Endodermal cell (in vitro differentiated cells): ENCODE measurements at regions not wholly inside any gene's neighbourhood (a gene's known extent, or its start where the extent isn't known, plus 50 kb on each side); places are given as distances from the start of the nearest gene placed in this dataset.
A peak's percentile ranks its signal among the peaks of the same experiment; 100 is the strongest.

Experiments used
- DNase-seq: peaks from one replicate; pipeline ENCODE4 v3.0.0-alpha.2; 2017
- H3K27ac ChIP-seq: 2 replicates; pipeline ENCODE4 v1.5.1; 2013; ENCODE audit warnings: mild to moderate bottlenecking, low read depth, low read length, moderate library complexity
- H3K27me3 ChIP-seq: 2 replicates; pipeline ENCODE4 v1.6.1; 2013; ENCODE audit warnings: mild to moderate bottlenecking, low read length, moderate library complexity; ENCODE audit not compliant: insufficient read depth, control insufficient read depth, poor library complexity, severe bottlenecking
- H3K36me3 ChIP-seq: 2 replicates; pipeline ENCODE4 v1.7.0; 2013; ENCODE audit warnings: mild to moderate bottlenecking, low read length, moderate library complexity; ENCODE audit not compliant: control insufficient read depth, insufficient read depth
- H3K4me1 ChIP-seq: one replicate; pipeline ENCODE4 v1.7.0; 2013; ENCODE audit warnings: low read length; ENCODE audit not compliant: control insufficient read depth, insufficient read depth
- H3K4me3 ChIP-seq: 2 replicates; pipeline ENCODE4 v1.5.1; 2013; ENCODE audit warnings: mild to moderate bottlenecking, low read length, moderate library complexity
- H3K9ac ChIP-seq: 2 replicates; pipeline ENCODE4 v1.6.1; 2013; ENCODE audit warnings: mild to moderate bottlenecking, low read length, moderate library complexity; ENCODE audit not compliant: poor library complexity, severe bottlenecking; ENCODE audit errors: extremely low read depth
- H3K9me3 ChIP-seq: 2 replicates; pipeline ENCODE4 v1.6.1; 2013; ENCODE audit warnings: mild to moderate bottlenecking, low read length, moderate library complexity; ENCODE audit not compliant: control insufficient read depth
- H3K27ac Mint-ChIP-seq: 2 replicates; pipeline ENCODE4 v1.8.0; 2020; ENCODE audit warnings: mixed read lengths
- H3K27me3 Mint-ChIP-seq: 2 replicates; pipeline ENCODE4 v1.8.0; 2021; ENCODE audit warnings: mild to moderate bottlenecking, mixed read lengths; ENCODE audit not compliant: insufficient read depth
- H3K36me3 Mint-ChIP-seq: 2 replicates; pipeline ENCODE4 v1.8.0; 2020; ENCODE audit warnings: low read depth, mixed read lengths
- H3K4me1 Mint-ChIP-seq: 2 replicates; pipeline ENCODE4 v1.8.0; 2020; ENCODE audit warnings: mixed read lengths
- H3K4me3 Mint-ChIP-seq: 2 replicates; pipeline ENCODE4 v1.8.0; 2020; ENCODE audit warnings: mild to moderate bottlenecking, moderate library complexity, mixed read lengths
- H3K9me3 Mint-ChIP-seq: 2 replicates; pipeline ENCODE4 v1.8.0; 2020; ENCODE audit warnings: mild to moderate bottlenecking, mixed read lengths
- WGBS, 2 experiments: methylation state at CpG; one replicate each; pipeline versions ENCODE4 v1.1.5 to v1.1.7; 2013; ENCODE audit warnings: missing lambda C conversion rate in 2 of 2, mixed read lengths in 1 of 2; ENCODE audit not compliant: insufficient coverage in 1 of 2, insufficient read length in 1 of 2; 5-methylcytosine and 5-hydroxymethylcytosine counted together
- TF ChIP-seq, protein P1 (sequence below): fragments of 200-600 bp; sonication (generic); conservative IDR thresholded peaks from 2 replicates; pipeline ENCODE4 v1.5.0; 2021; ENCODE audit warnings: antibody characterized with exemption, mild to moderate bottlenecking

DNA sequence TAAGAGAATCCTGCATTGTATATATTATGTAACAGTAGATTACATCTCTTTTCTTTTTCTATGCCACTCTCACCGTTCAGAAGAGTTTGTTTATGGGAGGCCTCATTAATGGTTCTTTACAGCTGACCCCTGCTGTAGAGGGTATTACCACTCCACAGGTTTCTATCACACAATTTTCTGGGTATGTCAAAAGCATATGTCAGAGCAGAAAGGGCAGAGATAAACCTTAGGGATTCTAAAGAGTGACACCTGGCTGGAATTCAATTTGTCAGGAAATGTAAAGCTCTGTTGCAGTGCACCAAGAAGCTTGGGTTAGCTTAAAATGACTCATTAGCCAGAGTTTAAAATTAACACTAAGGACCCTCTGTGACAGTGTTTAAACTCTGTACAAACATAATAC, 658.7 kb downstream of the PCDH18 start:
- Mint-ChIP-seq H3K36me3 (no peaks in the 10 kb centered on the region), H3K27ac (no peak overlapping the region), H3K9me3 (peaks cover 6% of the 10 kb centered on the region), H3K27me3 (no peaks in the 10 kb centered on the region), H3K4me1 (peaks cover 21% of the 10 kb centered on the region), H3K4me3 (no peak overlapping the region)
- no peak overlapping the region for H3K27ac ChIP-seq
- peaks cover 9% of the 10 kb centered on the region for H3K4me1 ChIP-seq
- no peaks in the 10 kb centered on the region for H3K9me3 ChIP-seq
- H3K4me3 ChIP-seq: no peak overlapping the region
- H3K27me3 ChIP-seq: peaks cover 8% of the 10 kb centered on the region
- no peak for DNase-seq
- no peaks in the 10 kb centered on the region for H3K36me3 ChIP-seq
- 70% methylated on average over 1 of the region's 1 CpG; no CpG with 5 or more reads in 1 of the 2 experiments for WGBS, 2 experiments
- H3K9ac ChIP-seq: no peak overlapping the region
- TF ChIP-seq, protein P1, sequence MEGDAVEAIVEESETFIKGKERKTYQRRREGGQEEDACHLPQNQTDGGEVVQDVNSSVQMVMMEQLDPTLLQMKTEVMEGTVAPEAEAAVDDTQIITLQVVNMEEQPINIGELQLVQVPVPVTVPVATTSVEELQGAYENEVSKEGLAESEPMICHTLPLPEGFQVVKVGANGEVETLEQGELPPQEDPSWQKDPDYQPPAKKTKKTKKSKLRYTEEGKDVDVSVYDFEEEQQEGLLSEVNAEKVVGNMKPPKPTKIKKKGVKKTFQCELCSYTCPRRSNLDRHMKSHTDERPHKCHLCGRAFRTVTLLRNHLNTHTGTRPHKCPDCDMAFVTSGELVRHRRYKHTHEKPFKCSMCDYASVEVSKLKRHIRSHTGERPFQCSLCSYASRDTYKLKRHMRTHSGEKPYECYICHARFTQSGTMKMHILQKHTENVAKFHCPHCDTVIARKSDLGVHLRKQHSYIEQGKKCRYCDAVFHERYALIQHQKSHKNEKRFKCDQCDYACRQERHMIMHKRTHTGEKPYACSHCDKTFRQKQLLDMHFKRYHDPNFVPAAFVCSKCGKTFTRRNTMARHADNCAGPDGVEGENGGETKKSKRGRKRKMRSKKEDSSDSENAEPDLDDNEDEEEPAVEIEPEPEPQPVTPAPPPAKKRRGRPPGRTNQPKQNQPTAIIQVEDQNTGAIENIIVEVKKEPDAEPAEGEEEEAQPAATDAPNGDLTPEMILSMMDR: no peak

DNA sequence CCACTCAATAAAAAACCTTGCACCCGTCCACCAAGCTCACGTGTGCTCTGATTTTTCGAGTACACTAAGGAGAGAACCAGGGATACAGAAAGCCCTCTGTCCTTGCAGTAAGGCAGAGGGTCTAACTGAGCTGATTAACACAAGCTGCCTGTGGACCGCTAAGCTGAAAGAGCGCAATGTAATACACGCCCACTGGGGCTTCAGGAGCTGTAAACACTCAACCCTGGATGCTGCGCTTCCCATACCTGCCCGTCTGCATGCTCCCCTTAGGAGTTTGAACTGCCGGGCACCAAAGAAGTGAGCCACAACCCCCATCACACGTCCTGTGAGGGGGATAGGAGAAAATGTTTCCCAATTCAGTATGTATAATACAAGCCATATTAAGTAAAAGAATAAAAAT, 664.8 kb downstream of the PCDH18 start:
- peaks cover 26% of the 10 kb centered on the region for H3K4me1 Mint-ChIP-seq
- Histone ChIP-seq H3K4me3 (no peak overlapping the region), H3K27me3 (no peaks in the 10 kb centered on the region), H3K27ac (no peak overlapping the region), H3K36me3 (no peaks in the 10 kb centered on the region), H3K9me3 (no peaks in the 10 kb centered on the region), H3K9ac (no peak overlapping the region), H3K4me1 (no peaks in the 10 kb centered on the region)
- peak; percentile 48 for DNase-seq
- no peak overlapping the region for H3K4me3 Mint-ChIP-seq
- H3K36me3 Mint-ChIP-seq: no peaks in the 10 kb centered on the region
- no peak overlapping the region for H3K27ac Mint-ChIP-seq
- TF ChIP-seq, protein P1: peak; percentile 23
- WGBS, 2 experiments: 90 to 93% methylated on average over 3 to 9 of the region's 10 CpGs
- peaks cover 5% of the 10 kb centered on the region for H3K9me3 Mint-ChIP-seq
- H3K27me3 Mint-ChIP-seq: no peaks in the 10 kb centered on the region

DNA sequence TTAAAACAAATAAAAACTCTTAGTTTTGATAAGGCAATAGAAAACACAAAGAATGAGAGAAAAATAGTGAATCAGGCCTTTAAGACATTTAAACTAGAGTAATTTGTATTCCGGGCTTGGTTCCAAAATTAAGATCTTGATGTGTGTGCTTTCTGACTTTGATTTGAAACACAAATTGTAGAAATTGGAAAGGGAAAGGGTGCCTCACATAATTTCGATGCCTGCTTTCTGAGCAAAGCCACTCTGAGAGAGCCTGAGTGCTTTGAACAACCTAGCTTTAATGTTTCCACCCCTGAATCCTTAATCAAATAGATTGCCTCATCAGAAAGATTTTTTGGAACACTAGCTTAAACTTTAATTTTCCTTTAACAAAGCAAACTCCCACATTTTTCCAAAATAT, 666.8 kb downstream of the PCDH18 start:
- H3K9ac ChIP-seq: no peak overlapping the region
- H3K9me3 ChIP-seq: no peaks in the 10 kb centered on the region
- TF ChIP-seq, protein P1: no peak
- Mint-ChIP-seq H3K27ac (no peak overlapping the region), H3K4me1 (peaks cover 26% of the 10 kb centered on the region), H3K9me3 (no peaks in the 10 kb centered on the region), H3K27me3 (no peaks in the 10 kb centered on the region), H3K4me3 (no peak overlapping the region), H3K36me3 (no peaks in the 10 kb centered on the region)
- no peak for DNase-seq
- no peaks in the 10 kb centered on the region for H3K36me3 ChIP-seq
- no peak overlapping the region for H3K27ac ChIP-seq
- no peaks in the 10 kb centered on the region for H3K27me3 ChIP-seq
- WGBS, 2 experiments: 90 to 92% methylated on average over 1 to 2 of the region's 2 CpGs
- no peaks in the 10 kb centered on the region for H3K4me1 ChIP-seq
- no peak overlapping the region for H3K4me3 ChIP-seq
